ENCODE measurements at regions not wholly inside any gene's neighbourhood (a gene's known extent, or its start where the extent isn't known, plus 50 kb on each side); places are given as distances from the start of the nearest gene placed in this dataset.
"Not testable (repeated sequence)": the region's sequence is repeated elsewhere in the genome, so short reads cannot be mapped to it uniquely, and the experiment has no call there.

GRCh38 chr10:30742471-30742870, 112.9 kb upstream of the LYZL2 start:
- no peaks in the 10 kb centered on the region for H3F3A ChIP-seq (ENCODE audit: low read depth)
- no peak overlapping the region for H3K4me2 ChIP-seq (ENCODE audit: low read depth, low read length, poor library complexity, severe bottlenecking)
- no peaks in the 10 kb centered on the region for H4K20me1 ChIP-seq (ENCODE audit: insufficient read depth, low read length, poor library complexity, severe bottlenecking)

GRCh38 chr10:30740774-30741173, 111.2 kb upstream of the LYZL2 start:
- H4K20me1 ChIP-seq (ENCODE audit: insufficient read depth, low read length, poor library complexity, severe bottlenecking); H3K27me3 ChIP-seq (ENCODE audit: insufficient read depth, low read length, poor library complexity, severe bottlenecking); H3K4me3 ChIP-seq (ENCODE audit: low read length, poor library complexity, severe bottlenecking); H3K9me3 ChIP-seq (ENCODE audit: insufficient read depth, low read depth, low read length); H3K4me2 ChIP-seq (ENCODE audit: low read depth, low read length, poor library complexity, severe bottlenecking); H2AFZ ChIP-seq (ENCODE audit: low read length); H3K36me3 ChIP-seq (ENCODE audit: insufficient read depth, low read length); H3K9me2 ChIP-seq (replicated peaks; ENCODE audit: low read depth, low read length); H3K9ac ChIP-seq (ENCODE audit: low read depth, low read length, poor library complexity, severe bottlenecking); H3K79me2 ChIP-seq (ENCODE audit: insufficient read depth, low read length); H3F3A ChIP-seq (ENCODE audit: low read depth): not testable (repeated sequence)
- peaks cover 22% of the 10 kb centered on the region for H3K4me1 ChIP-seq (ENCODE audit: insufficient read depth, low read length, poor library complexity, severe bottlenecking)

More at GRCh38 chr10:30742471-30742870, 112.9 kb upstream of the LYZL2 start:
- Histone ChIP-seq H3K9ac (ENCODE audit: low read depth, low read length, poor library complexity, severe bottlenecking) (no peak overlapping the region), H3K36me3 (ENCODE audit: insufficient read depth, low read length) (no peaks in the 10 kb centered on the region), H3K4me3 (ENCODE audit: low read length, poor library complexity, severe bottlenecking) (no peak overlapping the region), H2AFZ (ENCODE audit: low read length) (no peak overlapping the region), H3K79me2 (ENCODE audit: insufficient read depth, low read length) (no peaks in the 10 kb centered on the region), H3K9me2 (replicated peaks; ENCODE audit: low read depth, low read length) (no peaks in the 10 kb centered on the region), H3K27me3 (ENCODE audit: insufficient read depth, low read length, poor library complexity, severe bottlenecking) (no peaks in the 10 kb centered on the region), H3K4me1 (ENCODE audit: insufficient read depth, low read length, poor library complexity, severe bottlenecking) (peaks cover 10% of the 10 kb centered on the region), H3K9me3 (ENCODE audit: insufficient read depth, low read depth, low read length) (no peaks in the 10 kb centered on the region)
- TF ChIP-seq EZH2phosphoT487 (IDR thresholded peaks at IDR 0.05; ENCODE audit: borderline replicate concordance) = no peak
- no peak for TF ChIP-seq CTCF (conservative IDR thresholded peaks at IDR 0.05; ENCODE audit: low read length)

- Histone ChIP-seq H2AFZ (ENCODE audit: low read length) (peak overlapping the region; percentile 15; the same call in 1 of the 2 replicates), H3K4me1 (ENCODE audit: insufficient read depth, low read length, poor library complexity, severe bottlenecking) (peaks cover 32% of the 10 kb centered on the region), H3K36me3 (ENCODE audit: insufficient read depth, low read length) (no peaks in the 10 kb centered on the region), H3K4me3 (ENCODE audit: low read length, poor library complexity, severe bottlenecking) (no peak overlapping the region), H3K9me2 (replicated peaks; ENCODE audit: low read depth, low read length) (no peaks in the 10 kb centered on the region), H3K27me3 (ENCODE audit: insufficient read depth, low read length, poor library complexity, severe bottlenecking) (no peaks in the 10 kb centered on the region), H3K4me2 (ENCODE audit: low read depth, low read length, poor library complexity, severe bottlenecking) (no peak overlapping the region), H4K20me1 (ENCODE audit: insufficient read depth, low read length, poor library complexity, severe bottlenecking) (no peaks in the 10 kb centered on the region), H3K9ac (ENCODE audit: low read depth, low read length, poor library complexity, severe bottlenecking) (no peak overlapping the region), H3K79me2 (ENCODE audit: insufficient read depth, low read length) (no peaks in the 10 kb centered on the region), H3K9me3 (ENCODE audit: insufficient read depth, low read depth, low read length) (no peaks in the 10 kb centered on the region), H3F3A (ENCODE audit: low read depth) (no peaks in the 10 kb centered on the region)
- no peak for TF ChIP-seq CTCF (conservative IDR thresholded peaks at IDR 0.05; ENCODE audit: low read length)
- TF ChIP-seq EZH2phosphoT487 (IDR thresholded peaks at IDR 0.05; ENCODE audit: borderline replicate concordance) = no peak
Observed at GRCh38 chr10:30738416-30738815, 108.9 kb upstream of the LYZL2 start.

- TF ChIP-seq CTCF (conservative IDR thresholded peaks at IDR 0.05; ENCODE audit: low read length) (no peak), EZH2phosphoT487 (IDR thresholded peaks at IDR 0.05; ENCODE audit: borderline replicate concordance) (no peak)
- no peak overlapping the region for H3K4me2 ChIP-seq (ENCODE audit: low read depth, low read length, poor library complexity, severe bottlenecking)
- no peaks in the 10 kb centered on the region for H3K27me3 ChIP-seq (ENCODE audit: insufficient read depth, low read length, poor library complexity, severe bottlenecking)
- H3F3A ChIP-seq (ENCODE audit: low read depth) = no peaks in the 10 kb centered on the region
- no peak overlapping the region for H3K4me3 ChIP-seq (ENCODE audit: low read length, poor library complexity, severe bottlenecking)
- H4K20me1 ChIP-seq (ENCODE audit: insufficient read depth, low read length, poor library complexity, severe bottlenecking) = no peaks in the 10 kb centered on the region
- no peaks in the 10 kb centered on the region for H3K9me2 ChIP-seq (replicated peaks; ENCODE audit: low read depth, low read length)
- no peaks in the 10 kb centered on the region for H3K9me3 ChIP-seq (ENCODE audit: insufficient read depth, low read depth, low read length)
- no peaks in the 10 kb centered on the region for H3K36me3 ChIP-seq (ENCODE audit: insufficient read depth, low read length)
- H3K4me1 ChIP-seq (ENCODE audit: insufficient read depth, low read length, poor library complexity, severe bottlenecking) = peaks cover 32% of the 10 kb centered on the region
- no peak overlapping the region; the same call in 1 of the 2 replicates for H2AFZ ChIP-seq (ENCODE audit: low read length)
- H3K79me2 ChIP-seq (ENCODE audit: insufficient read depth, low read length) = no peaks in the 10 kb centered on the region
- H3K9ac ChIP-seq (ENCODE audit: low read depth, low read length, poor library complexity, severe bottlenecking) = no peak overlapping the region
Observed at GRCh38 chr10:30737931-30738391, 108.4 kb upstream of the LYZL2 start.
